Right lobe of liver (tissue), 6 donors: ENCODE measurements at regions not wholly inside any gene's neighbourhood (a gene's known extent, or its start where the extent isn't known, plus 50 kb on each side); places are given as distances from the start of the nearest gene placed in this dataset.
A peak's percentile ranks its signal among the peaks of the same experiment; 100 is the strongest.

Experiments used
- ATAC-seq, 4 donors: fragments of 200-7000 bp; cut with Tn5 transposase; one replicate each; pipeline ENCODE4 v1.9.1; 2020; ENCODE audit warnings: mild to moderate bottlenecking in 4 of 4, moderate library complexity in 4 of 4
- DNase-seq, 3 donors: peaks; one replicate each; pipeline ENCODE4 v3.0.0-alpha.2; 2020
- H3K27ac ChIP-seq, 3 donors: fragments of 200-600 bp; one replicate each; pipeline ENCODE4 v1.8.0; 2022
- H3K27me3 ChIP-seq, 2 donors: fragments of 200-600 bp; one replicate each; pipeline ENCODE4 v1.8.0; 2022
- H3K36me3 ChIP-seq, 4 donors: fragments of 200-600 bp; sonication (generic) in 1 of 4; one replicate each; pipeline versions ENCODE4 v1.5.1 to v1.8.0; 2017 to 2022; ENCODE audit warnings: control low read depth in 1 of 4
- H3K4me1 ChIP-seq, 4 donors: fragments of 200-600 bp; sonication (generic) in 1 of 4; one replicate each; pipeline versions ENCODE4 v1.5.1 to v1.8.0; 2017 to 2022; ENCODE audit warnings: control low read depth in 1 of 4
- H3K4me3 ChIP-seq, 3 donors: fragments of 200-600 bp; one replicate each; pipeline ENCODE4 v1.8.0; 2022
- H3K9me3 ChIP-seq, 4 donors: fragments of 200-600 bp; sonication (generic) in 1 of 4; one replicate each; pipeline versions ENCODE4 v1.5.1 to v1.8.0; 2017 to 2022; ENCODE audit warnings: control low read depth in 1 of 4
- POLR2A ChIP-seq: fragments of 450-650 bp; IDR thresholded peaks from one replicate; pipeline ENCODE4 v1.6.1; 2017; ENCODE audit warnings: antibody characterized with exemption, mild to moderate bottlenecking
- WGBS: methylation state at CpG from one replicate; pipeline ENCODE4 v1.1.6; 2018; ENCODE audit warnings: low coverage, low lambda C conversion rate; ENCODE audit not compliant: insufficient coverage; ENCODE audit errors: missing lambda C conversion rate; 5-methylcytosine and 5-hydroxymethylcytosine counted together
- intact Hi-C, 2 donors: fragments of 100-400 bp; cut with DNase I; formaldehyde crosslinking; loops; one replicate each; pipeline versions ENCODE4 v1.11.2 to v1.14.1; 2022
- TF ChIP-seq, protein P1 (sequence below), 4 donors: fragments of 200-600 bp in 3 of 4; fragments of 450-650 bp in 1 of 4; IDR thresholded peaks; one replicate each; pipeline versions ENCODE4 v1.5.1 to v1.8.0; 2016 to 2022; ENCODE audit warnings: antibody characterized with exemption in 4 of 4, mild to moderate bottlenecking in 2 of 4
- donor health status: DM: no; HTN: yes; CAD: no.
- donor health status: DM: no; HTN: no; CAD: no.
- donor health status: DM: no; HTN: no; CAD: no.
- donor health status: DM: no; HTN: yes; CAD: no.
- donor health status: DM: no; HTN: yes; CAD: no.

DNA sequence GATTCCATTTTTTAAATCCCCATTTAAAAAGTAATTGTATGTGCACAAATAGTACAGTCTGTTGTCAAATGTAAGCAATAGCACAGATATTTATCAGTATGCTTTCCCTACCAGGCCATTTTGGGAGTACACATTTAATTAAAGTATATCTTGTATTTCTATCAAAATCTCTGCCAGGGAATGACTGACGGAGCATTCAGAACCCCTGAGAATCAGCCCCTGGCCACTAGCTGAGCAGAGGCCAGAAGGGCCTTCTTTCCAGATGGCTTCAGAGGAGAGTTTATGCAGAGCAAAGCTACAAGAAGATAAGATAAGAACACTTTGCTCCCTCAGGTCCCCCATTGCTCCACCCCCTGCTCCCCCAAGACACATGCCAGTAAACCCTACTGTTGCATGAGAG is 99.9 kb upstream of the PROX1 start:
- no peak for ATAC-seq
- WGBS: 100% methylated on average over 1 of the region's 1 CpG

DNA sequence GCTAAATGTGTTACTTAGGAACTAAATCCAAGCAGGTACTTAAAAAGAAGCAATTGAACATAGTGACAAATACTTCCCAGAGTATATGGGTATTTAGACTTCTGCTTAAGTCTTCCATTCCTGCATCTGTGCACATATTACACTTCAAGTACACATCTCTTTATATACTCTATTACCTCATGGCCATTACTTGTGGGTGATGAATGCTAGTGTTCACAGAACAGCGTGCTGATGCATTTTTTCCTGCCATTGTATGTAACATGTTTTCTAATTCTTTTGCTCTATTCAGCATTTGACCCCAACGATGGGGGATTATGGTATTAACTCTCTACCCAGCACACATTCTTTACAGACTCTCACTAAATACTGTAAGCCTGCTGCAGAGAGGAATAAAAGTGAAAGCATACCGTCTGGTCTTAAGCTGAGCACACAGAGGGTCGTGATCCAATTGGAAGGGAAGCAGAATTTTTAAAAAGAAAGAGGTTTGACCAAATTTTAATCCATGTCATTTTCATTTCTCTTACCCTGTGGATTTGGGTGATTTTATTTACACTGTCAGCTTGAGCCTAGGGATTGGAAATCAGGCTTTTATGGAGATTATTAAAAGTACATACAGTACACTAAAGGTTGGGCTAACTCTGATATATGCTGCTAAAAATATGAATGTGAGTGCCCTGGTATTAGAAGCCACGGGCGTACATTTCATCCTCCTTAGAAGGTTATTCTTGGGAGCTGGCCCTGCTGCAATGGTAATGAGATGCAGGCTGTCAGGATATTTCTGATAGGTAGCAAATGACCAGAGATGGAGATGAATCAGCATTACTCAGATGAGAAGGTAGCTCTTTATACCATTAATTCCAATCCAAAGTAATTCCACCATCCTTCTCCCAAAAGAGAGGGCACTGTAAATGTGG is 95.5 kb upstream of the PROX1 start:
- DNase-seq (no peak), ATAC-seq (no peak)
- TF ChIP-seq POLR2A: no peak
- TF ChIP-seq, protein P1, sequence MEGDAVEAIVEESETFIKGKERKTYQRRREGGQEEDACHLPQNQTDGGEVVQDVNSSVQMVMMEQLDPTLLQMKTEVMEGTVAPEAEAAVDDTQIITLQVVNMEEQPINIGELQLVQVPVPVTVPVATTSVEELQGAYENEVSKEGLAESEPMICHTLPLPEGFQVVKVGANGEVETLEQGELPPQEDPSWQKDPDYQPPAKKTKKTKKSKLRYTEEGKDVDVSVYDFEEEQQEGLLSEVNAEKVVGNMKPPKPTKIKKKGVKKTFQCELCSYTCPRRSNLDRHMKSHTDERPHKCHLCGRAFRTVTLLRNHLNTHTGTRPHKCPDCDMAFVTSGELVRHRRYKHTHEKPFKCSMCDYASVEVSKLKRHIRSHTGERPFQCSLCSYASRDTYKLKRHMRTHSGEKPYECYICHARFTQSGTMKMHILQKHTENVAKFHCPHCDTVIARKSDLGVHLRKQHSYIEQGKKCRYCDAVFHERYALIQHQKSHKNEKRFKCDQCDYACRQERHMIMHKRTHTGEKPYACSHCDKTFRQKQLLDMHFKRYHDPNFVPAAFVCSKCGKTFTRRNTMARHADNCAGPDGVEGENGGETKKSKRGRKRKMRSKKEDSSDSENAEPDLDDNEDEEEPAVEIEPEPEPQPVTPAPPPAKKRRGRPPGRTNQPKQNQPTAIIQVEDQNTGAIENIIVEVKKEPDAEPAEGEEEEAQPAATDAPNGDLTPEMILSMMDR (IDR thresholded peaks at IDR 0.05): no peak
- no peaks in the 10 kb centered on the region for H3K9me3 ChIP-seq
- 74% methylated on average over 6 of the region's 6 CpGs for WGBS
- H3K27me3 ChIP-seq: no peaks in the 10 kb centered on the region
- H3K4me1 ChIP-seq: no peaks in the 10 kb centered on the region
- H3K36me3 ChIP-seq: no peaks in the 10 kb centered on the region
- intact Hi-C loops: no loop called here
- no peak overlapping the region for H3K27ac ChIP-seq
- no peak overlapping the region for H3K4me3 ChIP-seq

More for the DNA sequence above, 99.9 kb upstream of the PROX1 start:
- Histone ChIP-seq H3K27me3 (no peaks in the 10 kb centered on the region), H3K36me3 (no peaks in the 10 kb centered on the region), H3K4me1 (no peaks in the 10 kb centered on the region), H3K4me3 (no peak overlapping the region), H3K9me3 (no peaks in the 10 kb centered on the region), H3K27ac (no peak overlapping the region)
- no peak for DNase-seq
- intact Hi-C loops: no loop called here
- TF ChIP-seq POLR2A: no peak
- TF ChIP-seq, protein P1 (IDR thresholded peaks at IDR 0.05): no peak

DNA sequence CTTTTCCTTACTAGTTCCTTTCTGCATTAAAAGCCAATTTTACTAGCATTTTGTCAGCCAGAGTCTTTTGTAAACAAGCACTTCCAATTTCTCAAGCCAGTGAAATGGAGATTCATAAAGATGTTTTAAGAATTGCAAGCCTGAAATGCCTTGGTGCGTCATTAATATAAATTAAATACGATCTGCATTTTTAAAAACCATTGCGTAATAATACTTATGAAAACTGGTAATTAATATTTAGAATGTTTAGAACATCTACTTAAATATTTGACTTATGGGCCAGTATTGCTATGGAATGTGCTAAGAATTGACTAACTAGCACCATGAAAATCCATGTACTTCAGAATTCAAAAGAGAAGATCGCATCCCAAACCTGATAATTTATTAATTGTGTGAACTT is 89.1 kb upstream of the PROX1 start:
- 93% methylated on average over 4 of the region's 4 CpGs for WGBS
- Histone ChIP-seq H3K9me3 (no peaks in the 10 kb centered on the region), H3K4me1 (no peaks in the 10 kb centered on the region), H3K27me3 (no peaks in the 10 kb centered on the region), H3K36me3 (no peaks in the 10 kb centered on the region), H3K4me3 (no peak overlapping the region), H3K27ac (no peak overlapping the region)
- TF ChIP-seq POLR2A: no peak
- TF ChIP-seq, protein P1 (IDR thresholded peaks at IDR 0.05): no peak
- intact Hi-C loops: no loop called here
- ATAC-seq (no peak), DNase-seq (no peak)

DNA sequence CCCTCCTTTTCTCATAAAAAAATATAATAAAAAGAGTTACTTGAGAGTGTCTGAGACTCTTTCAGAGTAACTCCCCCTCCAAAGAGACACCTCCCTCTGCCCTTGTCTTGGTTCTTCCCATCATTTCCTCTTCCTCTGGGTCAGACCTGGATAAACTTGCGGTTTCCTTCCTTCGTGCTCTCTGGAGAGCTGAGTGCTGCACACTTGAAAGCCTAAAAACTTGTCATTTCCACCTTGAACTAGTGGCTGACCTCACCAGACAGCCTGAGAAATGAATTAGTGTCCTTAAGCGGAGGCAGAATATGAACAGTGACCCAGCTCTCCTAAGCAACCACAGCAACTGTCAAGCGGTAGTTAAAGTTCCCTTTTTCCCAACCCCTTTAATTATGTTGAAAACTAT is 88.4 kb upstream of the PROX1 start:
- ATAC-seq: peak; percentile 26 to 70 (median 42)

More for the DNA sequence above, 88.4 kb upstream of the PROX1 start:
- DNase-seq: no peak
- intact Hi-C loops: no loop called here
- H3K36me3 ChIP-seq: no peaks in the 10 kb centered on the region
- no peak overlapping the region for H3K4me3 ChIP-seq
- WGBS: 38% methylated on average over 4 of the region's 4 CpGs
- TF ChIP-seq, protein P1 (IDR thresholded peaks at IDR 0.05): no peak
- H3K27me3 ChIP-seq: no peaks in the 10 kb centered on the region
- H3K27ac ChIP-seq: no peak overlapping the region
- H3K4me1 ChIP-seq: no peaks in the 10 kb centered on the region
- no peaks in the 10 kb centered on the region for H3K9me3 ChIP-seq
